GM18499 (cell line): ENCODE measurements at regions not wholly inside any gene's neighbourhood (a gene's known extent, or its start where the extent isn't known, plus 50 kb on each side); places are given as distances from the start of the nearest gene placed in this dataset.

Experiments used
- ATAC-seq: cut with Tn5 transposase; IDR thresholded peaks from one replicate; pipeline ENCODE4 v1.9.1; 2021; ENCODE audit warnings: moderate number of reproducible peaks; ENCODE audit not compliant: insufficient read depth, unreplicated experiment

GRCh38 chr13:99722931-99723330 is 221.7 kb downstream of the TM9SF2 start:
- ATAC-seq, result no peak

- no peak for ATAC-seq
Measured at GRCh38 chr13:99722338-99722818, 221.1 kb downstream of the TM9SF2 start.

- no peak for ATAC-seq
Measured at GRCh38 chr13:99721606-99722337, 220.5 kb downstream of the TM9SF2 start.

- no peak for ATAC-seq
Measured at GRCh38 chr13:99717959-99718674, 216.8 kb downstream of the TM9SF2 start.

GRCh38 chr13:99709134-99709533 is 207.9 kb downstream of the TM9SF2 start:
- no peak for ATAC-seq

- ATAC-seq, result no peak
Measured at GRCh38 chr13:99704390-99704789, 203.1 kb downstream of the TM9SF2 start.

GRCh38 chr13:99703908-99704307 is 202.6 kb downstream of the TM9SF2 start:
- no peak for ATAC-seq

GRCh38 chr13:99702687-99703319 is 201.5 kb downstream of the TM9SF2 start:
- no peak for ATAC-seq

- no peak for ATAC-seq
Measured at GRCh38 chr13:99700468-99700867, 199.2 kb downstream of the TM9SF2 start.

GRCh38 chr13:99698816-99699099 is 197.5 kb downstream of the TM9SF2 start:
- no peak for ATAC-seq

GRCh38 chr13:99698010-99698815 is 196.9 kb downstream of the TM9SF2 start:
- ATAC-seq, result no peak

- ATAC-seq, result no peak
Measured at GRCh38 chr13:99695857-99696256, 194.6 kb downstream of the TM9SF2 start.

GRCh38 chr13:99693852-99694611 is 192.8 kb downstream of the TM9SF2 start:
- ATAC-seq, result no peak

GRCh38 chr13:99693351-99693750 is 192.1 kb downstream of the TM9SF2 start:
- ATAC-seq, result no peak

GRCh38 chr13:99692854-99693253 is 191.6 kb downstream of the TM9SF2 start:
- ATAC-seq, result no peak

GRCh38 chr13:99691552-99691951 is 190.3 kb downstream of the TM9SF2 start:
- no peak for ATAC-seq

- ATAC-seq, result no peak
Measured at GRCh38 chr13:99690426-99691174, 189.3 kb downstream of the TM9SF2 start.

- no peak for ATAC-seq
Measured at GRCh38 chr13:99689955-99690354, 188.7 kb downstream of the TM9SF2 start.

- no peak for ATAC-seq
Measured at GRCh38 chr13:99688776-99689175, 187.5 kb downstream of the TM9SF2 start.
